HEK293T (cell line): ENCODE measurements at regions not wholly inside any gene's neighbourhood (a gene's known extent, or its start where the extent isn't known, plus 50 kb on each side); places are given as distances from the start of the nearest gene placed in this dataset.

Source experiments
- BHLHE40 ChIP-seq: fragments of 450-650 bp; IDR thresholded peaks from 2 replicates; pipeline ENCODE4 v1.6.1; 2016; ENCODE audit warnings: mild to moderate bottlenecking, moderate library complexity, borderline replicate concordance
- ELF4 ChIP-seq: fragments of 450-650 bp; IDR thresholded peaks from 2 replicates; pipeline ENCODE4 v1.6.1; 2017; ENCODE audit warnings: antibody characterized with exemption
- FOXA1 ChIP-seq: fragments of 450-650 bp; IDR thresholded peaks from 2 replicates; pipeline ENCODE4 v1.6.1; 2016; ENCODE audit warnings: mild to moderate bottlenecking
- FOXM1 ChIP-seq: fragments of 450-650 bp; IDR thresholded peaks from 2 replicates; pipeline ENCODE4 v1.6.1; 2017; ENCODE audit warnings: mild to moderate bottlenecking, borderline replicate concordance
- L3MBTL2 ChIP-seq: fragments of 450-650 bp; conservative IDR thresholded peaks from 2 replicates; pipeline ENCODE4 v1.6.1; 2016; ENCODE audit warnings: mild to moderate bottlenecking
- PKNOX1 ChIP-seq: fragments of 450-650 bp; IDR thresholded peaks from 2 replicates; pipeline ENCODE4 v1.6.1; 2016
- SP1 ChIP-seq: fragments of 450-650 bp; IDR thresholded peaks from 2 replicates; pipeline ENCODE4 v1.6.1; 2017
- SUZ12 ChIP-seq: fragments of 450-650 bp; IDR thresholded peaks from 2 replicates; pipeline ENCODE4 v1.6.1; 2016; ENCODE audit warnings: mild to moderate bottlenecking
- TARDBP ChIP-seq: fragments of 450-650 bp; IDR thresholded peaks from 2 replicates; pipeline ENCODE4 v1.6.1; 2016

GRCh38 chr5:8865686-8866374 lies 680.0 kb downstream of the SEMA5A start:
- TF ChIP-seq FOXM1 (no peak), BHLHE40 (no peak), TARDBP (no peak), SP1 (no peak), FOXA1 (no peak), L3MBTL2 (no peak), PKNOX1 (no peak), ELF4 (no peak), SUZ12 (no peak)
